Stomach smooth muscle (tissue), 2 donors: ENCODE measurements at regions not wholly inside any gene's neighbourhood (a gene's known extent, or its start where the extent isn't known, plus 50 kb on each side); places are given as distances from the start of the nearest gene placed in this dataset.

Experiments
- H3K27ac ChIP-seq: one replicate; pipeline ENCODE4 v1.7.0; 2013; ENCODE audit warnings: mild to moderate bottlenecking, low read length, inconsistent platforms
- H3K27me3 ChIP-seq, 2 donors: one replicate each; pipeline ENCODE4 v1.7.0; 2013; ENCODE audit warnings: low read length in 2 of 2; ENCODE audit not compliant: insufficient read depth in 2 of 2, control insufficient read depth in 1 of 2
- H3K36me3 ChIP-seq, 2 donors: one replicate each; pipeline ENCODE4 v1.7.0; 2013; ENCODE audit warnings: low read length in 2 of 2; ENCODE audit not compliant: control insufficient read depth in 2 of 2, insufficient read depth in 2 of 2
- H3K4me1 ChIP-seq: one replicate; pipeline ENCODE4 v1.7.0; 2013; ENCODE audit warnings: low read length; ENCODE audit not compliant: control insufficient read depth, insufficient read depth
- H3K4me3 ChIP-seq, 2 donors: one replicate each; pipeline ENCODE4 v1.7.0; 2013; ENCODE audit warnings: low read length in 2 of 2
- H3K9ac ChIP-seq, 2 donors: one replicate each; pipeline ENCODE4 v1.7.0; 2013; ENCODE audit warnings: low read length in 2 of 2, mild to moderate bottlenecking in 1 of 2
- H3K9me3 ChIP-seq, 2 donors: one replicate each; pipeline ENCODE4 v1.7.0; 2013; ENCODE audit warnings: low read length in 2 of 2; ENCODE audit not compliant: control insufficient read depth in 2 of 2
- donor health status: healthy.
- donor health status: Pancreatic carcinoma.

GRCh38 chr1:193367863-193368262, 181.4 kb upstream of the B3GALT2 start:
- Histone ChIP-seq H3K27ac (no peak overlapping the region), H3K4me3 (no peak overlapping the region), H3K4me1 (no peaks in the 10 kb centered on the region), H3K27me3 (no peaks in the 10 kb centered on the region), H3K9ac (no peak overlapping the region), H3K9me3 (no peaks in the 10 kb centered on the region), H3K36me3 (no peaks in the 10 kb centered on the region)

GRCh38 chr1:193366764-193367507, 180.5 kb upstream of the B3GALT2 start:
- Histone ChIP-seq H3K9ac (no peak overlapping the region), H3K4me1 (no peaks in the 10 kb centered on the region), H3K27me3 (no peaks in the 10 kb centered on the region), H3K27ac (no peak overlapping the region), H3K9me3 (no peaks in the 10 kb centered on the region), H3K36me3 (no peaks in the 10 kb centered on the region), H3K4me3 (no peak overlapping the region)

- Histone ChIP-seq H3K9ac (no peak overlapping the region), H3K36me3 (no peaks in the 10 kb centered on the region), H3K27ac (no peak overlapping the region), H3K27me3 (no peaks in the 10 kb centered on the region), H3K4me3 (no peak overlapping the region), H3K4me1 (no peaks in the 10 kb centered on the region), H3K9me3 (no peaks in the 10 kb centered on the region)
These were observed 179.6 kb upstream of the B3GALT2 start for GRCh38 chr1:193365966-193366365.

- no peak overlapping the region for H3K9ac ChIP-seq
- H3K9me3 ChIP-seq = no peaks in the 10 kb centered on the region
- no peak overlapping the region for H3K4me3 ChIP-seq
- no peaks in the 10 kb centered on the region for H3K36me3 ChIP-seq
- H3K27ac ChIP-seq = no peak overlapping the region
- no peaks in the 10 kb centered on the region for H3K4me1 ChIP-seq
- no peaks in the 10 kb centered on the region for H3K27me3 ChIP-seq
These were observed 173.2 kb upstream of the B3GALT2 start for GRCh38 chr1:193359631-193360030.

- Histone ChIP-seq H3K36me3 (no peaks in the 10 kb centered on the region), H3K27ac (no peak overlapping the region), H3K9ac (no peak overlapping the region), H3K4me3 (no peak overlapping the region), H3K27me3 (no peaks in the 10 kb centered on the region), H3K9me3 (no peaks in the 10 kb centered on the region), H3K4me1 (no peaks in the 10 kb centered on the region)
These were observed 172.0 kb upstream of the B3GALT2 start for GRCh38 chr1:193358419-193358818.

- Histone ChIP-seq H3K27me3 (no peaks in the 10 kb centered on the region), H3K4me3 (no peak overlapping the region), H3K36me3 (no peaks in the 10 kb centered on the region), H3K9me3 (no peaks in the 10 kb centered on the region), H3K9ac (no peak overlapping the region), H3K4me1 (no peaks in the 10 kb centered on the region), H3K27ac (no peak overlapping the region)
These were observed 169.8 kb upstream of the B3GALT2 start for GRCh38 chr1:193356249-193356648.

GRCh38 chr1:193355626-193356025, 169.2 kb upstream of the B3GALT2 start:
- Histone ChIP-seq H3K4me1 (no peaks in the 10 kb centered on the region), H3K27ac (no peak overlapping the region), H3K4me3 (no peak overlapping the region), H3K27me3 (no peaks in the 10 kb centered on the region), H3K36me3 (no peaks in the 10 kb centered on the region), H3K9ac (no peak overlapping the region), H3K9me3 (no peaks in the 10 kb centered on the region)

GRCh38 chr1:193355178-193355577, 168.8 kb upstream of the B3GALT2 start:
- Histone ChIP-seq H3K9ac (no peak overlapping the region), H3K9me3 (no peaks in the 10 kb centered on the region), H3K36me3 (no peaks in the 10 kb centered on the region), H3K27me3 (no peaks in the 10 kb centered on the region), H3K4me1 (no peaks in the 10 kb centered on the region), H3K4me3 (no peak overlapping the region), H3K27ac (no peak overlapping the region)

GRCh38 chr1:193348769-193349535, 162.5 kb upstream of the B3GALT2 start:
- Histone ChIP-seq H3K36me3 (no peaks in the 10 kb centered on the region), H3K4me3 (no peak overlapping the region), H3K9me3 (no peaks in the 10 kb centered on the region), H3K9ac (no peak overlapping the region), H3K27me3 (no peaks in the 10 kb centered on the region), H3K27ac (no peak overlapping the region), H3K4me1 (no peaks in the 10 kb centered on the region)

GRCh38 chr1:193348091-193348768, 161.8 kb upstream of the B3GALT2 start:
- no peak overlapping the region for H3K9ac ChIP-seq
- no peak overlapping the region for H3K27ac ChIP-seq
- H3K4me3 ChIP-seq = no peak overlapping the region

More at GRCh38 chr1:193348091-193348768, 161.8 kb upstream of the B3GALT2 start:
- H3K27me3 ChIP-seq = no peaks in the 10 kb centered on the region
- no peaks in the 10 kb centered on the region for H3K9me3 ChIP-seq
- no peaks in the 10 kb centered on the region for H3K4me1 ChIP-seq
- no peaks in the 10 kb centered on the region for H3K36me3 ChIP-seq
